ENCODE measurements at regions not wholly inside any gene's neighbourhood (a gene's known extent, or its start where the extent isn't known, plus 50 kb on each side); places are given as distances from the start of the nearest gene placed in this dataset.

DNA sequence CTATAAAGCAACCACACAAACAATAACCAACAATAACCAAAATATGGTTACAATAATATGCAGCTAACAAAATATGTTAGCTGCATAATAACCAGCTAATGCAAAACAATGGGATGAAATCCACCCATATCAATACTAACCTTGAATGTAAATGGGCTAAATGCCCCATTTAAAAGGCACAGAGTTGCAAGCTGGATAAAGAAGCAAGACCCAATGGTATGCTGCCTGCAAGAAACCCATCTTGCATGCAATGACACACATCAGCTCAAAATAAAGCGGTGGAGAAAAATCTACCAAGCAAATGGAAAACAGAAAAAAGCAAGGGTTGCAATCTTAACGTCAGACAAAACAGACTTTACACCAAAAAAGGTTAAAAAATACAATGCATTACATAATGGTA, 316.5 kb upstream of the NR5A2 start:
- Histone ChIP-seq H3K9me3 (ENCODE audit: insufficient read depth, low read depth, low read length) (peaks cover 16% of the 10 kb centered on the region; the same call in 1 of the 2 replicates), H3K4me1 (ENCODE audit: insufficient read depth, low read length) (no peaks in the 10 kb centered on the region), H3K27me3 (ENCODE audit: insufficient read depth, low read length) (no peaks in the 10 kb centered on the region), H3K9ac (ENCODE audit: low read depth, low read length) (no peak overlapping the region), H3K27ac (ENCODE audit: low read length) (no peak overlapping the region), H3K4me3 (ENCODE audit: low read length) (no peak overlapping the region), H3K36me3 (ENCODE audit: insufficient read depth, low read depth, low read length) (no peaks in the 10 kb centered on the region)

DNA sequence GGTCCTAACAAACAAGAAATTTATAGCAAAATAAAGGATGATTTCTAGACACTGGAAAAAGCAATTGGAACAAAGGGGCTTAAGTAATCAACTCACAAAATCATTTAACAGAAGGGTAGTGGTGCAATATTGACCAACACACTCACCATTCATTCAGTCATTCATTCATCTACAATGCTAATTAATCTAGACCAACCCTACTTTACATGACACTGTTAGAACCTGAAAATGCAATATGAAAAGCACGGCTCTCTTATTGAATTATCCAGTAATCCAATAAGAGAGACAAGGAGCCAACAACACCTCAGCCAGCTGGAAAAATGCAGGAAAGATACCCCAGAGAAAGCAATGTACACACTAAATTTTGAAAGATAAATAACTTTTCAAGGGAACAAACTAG, 310.8 kb upstream of the NR5A2 start:
- no peak overlapping the region for H3K27ac ChIP-seq (ENCODE audit: low read length)
- H3K4me1 ChIP-seq (ENCODE audit: insufficient read depth, low read length), result peaks cover 3% of the 10 kb centered on the region; the same call in 1 of the 2 replicates
- no peak overlapping the region for H3K9ac ChIP-seq (ENCODE audit: low read depth, low read length)
- no peaks in the 10 kb centered on the region for H3K36me3 ChIP-seq (ENCODE audit: insufficient read depth, low read depth, low read length)
- H3K9me3 ChIP-seq (ENCODE audit: insufficient read depth, low read depth, low read length), result peaks cover 6% of the 10 kb centered on the region; the same call in 1 of the 2 replicates
- H3K27me3 ChIP-seq (ENCODE audit: insufficient read depth, low read length), result no peaks in the 10 kb centered on the region
- no peak overlapping the region for H3K4me3 ChIP-seq (ENCODE audit: low read length)

DNA sequence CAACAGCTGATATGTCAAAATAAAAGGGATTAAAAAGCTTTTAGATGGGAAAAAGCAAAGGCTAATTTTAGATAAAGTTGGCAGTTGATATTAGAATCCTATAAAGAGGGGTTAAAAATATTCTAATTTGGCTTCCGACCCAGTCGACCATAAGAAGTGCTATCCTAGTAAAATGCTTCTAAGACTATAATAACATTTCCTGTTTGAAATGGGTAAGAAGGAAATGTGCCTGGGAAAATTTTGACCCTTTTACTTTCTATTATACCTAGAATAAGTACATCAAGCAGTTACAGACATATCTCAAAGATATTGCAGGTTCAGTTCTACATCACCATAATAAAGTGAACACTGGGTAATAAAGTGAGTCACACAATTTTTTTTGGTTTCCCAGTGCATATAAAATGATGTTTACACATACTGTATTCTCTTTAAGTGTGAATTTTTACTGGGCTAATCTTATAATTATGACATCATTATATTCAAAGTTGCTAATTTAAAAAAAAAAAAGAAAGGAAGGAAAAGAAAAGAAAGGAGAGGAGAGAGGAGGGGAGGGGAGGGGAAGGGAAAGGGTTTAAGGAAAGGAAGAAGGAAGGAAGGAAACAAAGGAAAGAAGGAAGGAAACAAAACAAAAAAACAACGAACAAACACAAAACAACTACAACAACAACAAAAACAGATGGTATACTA, 308.2 kb upstream of the NR5A2 start:
- Histone ChIP-seq H3K9ac (ENCODE audit: low read depth, low read length) (no peak overlapping the region), H3K36me3 (ENCODE audit: insufficient read depth, low read depth, low read length) (no peaks in the 10 kb centered on the region), H3K27me3 (ENCODE audit: insufficient read depth, low read length) (no peaks in the 10 kb centered on the region), H3K9me3 (ENCODE audit: insufficient read depth, low read depth, low read length) (no peaks in the 10 kb centered on the region), H3K4me3 (ENCODE audit: low read length) (no peak overlapping the region), H3K27ac (ENCODE audit: low read length) (no peak overlapping the region), H3K4me1 (ENCODE audit: insufficient read depth, low read length) (peaks cover 3% of the 10 kb centered on the region; the same call in 1 of the 2 replicates)

DNA sequence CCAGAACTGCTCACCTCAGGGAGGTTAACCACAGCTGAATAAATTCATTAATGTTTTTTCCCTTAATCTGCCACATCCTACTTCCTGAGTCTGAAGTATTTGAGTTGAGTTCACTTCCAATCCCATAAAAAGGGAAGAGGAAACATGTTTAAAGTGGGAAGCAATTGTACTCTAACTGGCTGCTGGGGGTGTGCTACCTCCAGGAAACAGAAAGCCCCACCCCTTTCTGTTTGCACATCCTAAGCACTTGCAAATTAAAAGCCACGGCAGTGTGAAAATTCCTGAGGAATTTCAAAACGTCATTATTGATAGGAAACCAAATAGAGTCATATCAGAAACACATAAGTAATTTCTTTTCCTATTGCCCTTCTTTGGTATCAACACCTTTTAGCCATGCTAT, 307.0 kb upstream of the NR5A2 start:
- no peaks in the 10 kb centered on the region for H3K9me3 ChIP-seq (ENCODE audit: insufficient read depth, low read depth, low read length)
- no peaks in the 10 kb centered on the region for H3K36me3 ChIP-seq (ENCODE audit: insufficient read depth, low read depth, low read length)
- H3K27ac ChIP-seq (ENCODE audit: low read length), result no peak overlapping the region
- H3K27me3 ChIP-seq (ENCODE audit: insufficient read depth, low read length), result no peaks in the 10 kb centered on the region
- peaks cover 3% of the 10 kb centered on the region; the same call in 1 of the 2 replicates for H3K4me1 ChIP-seq (ENCODE audit: insufficient read depth, low read length)
- H3K4me3 ChIP-seq (ENCODE audit: low read length), result no peak overlapping the region
- no peak overlapping the region for H3K9ac ChIP-seq (ENCODE audit: low read depth, low read length)

DNA sequence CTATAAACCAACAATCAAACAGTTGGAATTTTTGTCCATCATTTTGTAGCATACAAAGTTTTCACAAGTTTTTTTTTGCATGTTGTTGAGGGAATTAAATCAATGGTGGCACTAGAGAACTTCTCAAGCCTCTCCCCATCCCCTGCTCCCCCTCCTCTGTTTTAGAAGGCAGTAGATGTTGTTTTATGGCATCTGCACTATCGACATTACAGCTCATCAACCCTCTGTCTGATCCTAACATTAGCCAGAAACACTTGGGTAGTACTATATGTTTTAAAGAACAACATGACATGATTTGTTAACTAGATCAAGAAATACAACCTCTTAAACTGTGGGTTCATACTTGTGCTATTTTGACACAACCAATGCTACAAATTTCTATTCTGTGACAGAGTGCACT, 306.5 kb upstream of the NR5A2 start:
- Histone ChIP-seq H3K9ac (ENCODE audit: low read depth, low read length) (no peak overlapping the region), H3K9me3 (ENCODE audit: insufficient read depth, low read depth, low read length) (no peaks in the 10 kb centered on the region), H3K4me3 (ENCODE audit: low read length) (no peak overlapping the region), H3K27me3 (ENCODE audit: insufficient read depth, low read length) (no peaks in the 10 kb centered on the region), H3K36me3 (ENCODE audit: insufficient read depth, low read depth, low read length) (no peaks in the 10 kb centered on the region), H3K27ac (ENCODE audit: low read length) (no peak overlapping the region), H3K4me1 (ENCODE audit: insufficient read depth, low read length) (peaks cover 3% of the 10 kb centered on the region; the same call in 1 of the 2 replicates)

DNA sequence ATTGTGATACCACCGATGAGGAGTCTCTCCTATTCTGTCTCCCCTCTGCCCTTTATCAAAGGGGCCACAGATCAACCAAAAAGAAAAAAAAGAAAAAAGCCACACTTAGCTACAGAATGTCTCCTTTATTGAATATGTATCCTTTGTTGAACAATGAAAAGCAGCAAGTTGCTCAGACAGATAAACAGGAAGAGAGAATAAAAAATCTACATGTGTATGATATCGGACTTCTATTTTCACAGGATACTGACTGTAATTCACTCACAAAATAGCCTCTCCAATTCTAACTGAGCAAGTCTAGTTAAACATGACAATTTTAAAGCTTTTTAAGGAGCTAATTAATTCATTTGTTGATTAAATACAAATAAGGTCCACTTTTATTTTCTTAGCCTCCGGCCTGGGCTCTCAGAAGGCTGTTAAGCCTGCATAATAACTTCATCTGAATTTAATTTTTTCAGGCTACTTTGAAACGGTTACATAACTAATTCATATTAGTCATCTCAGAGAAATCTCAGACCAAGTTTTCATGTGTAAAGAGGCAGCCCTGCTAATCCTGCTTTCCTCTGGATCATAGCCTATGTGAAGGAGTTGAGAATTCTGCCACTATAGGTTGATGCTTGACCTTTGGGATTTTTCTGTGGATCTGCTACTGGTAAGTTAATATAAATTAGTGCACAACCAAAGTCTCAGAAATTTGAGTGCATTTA, 304.1 kb upstream of the NR5A2 start:
- Histone ChIP-seq H3K4me1 (ENCODE audit: insufficient read depth, low read length) (peaks cover 3% of the 10 kb centered on the region; the same call in 1 of the 2 replicates), H3K27ac (ENCODE audit: low read length) (no peak overlapping the region), H3K9ac (ENCODE audit: low read depth, low read length) (no peak overlapping the region), H3K27me3 (ENCODE audit: insufficient read depth, low read length) (no peaks in the 10 kb centered on the region), H3K9me3 (ENCODE audit: insufficient read depth, low read depth, low read length) (no peaks in the 10 kb centered on the region), H3K36me3 (ENCODE audit: insufficient read depth, low read depth, low read length) (no peaks in the 10 kb centered on the region), H3K4me3 (ENCODE audit: low read length) (no peak overlapping the region)

DNA sequence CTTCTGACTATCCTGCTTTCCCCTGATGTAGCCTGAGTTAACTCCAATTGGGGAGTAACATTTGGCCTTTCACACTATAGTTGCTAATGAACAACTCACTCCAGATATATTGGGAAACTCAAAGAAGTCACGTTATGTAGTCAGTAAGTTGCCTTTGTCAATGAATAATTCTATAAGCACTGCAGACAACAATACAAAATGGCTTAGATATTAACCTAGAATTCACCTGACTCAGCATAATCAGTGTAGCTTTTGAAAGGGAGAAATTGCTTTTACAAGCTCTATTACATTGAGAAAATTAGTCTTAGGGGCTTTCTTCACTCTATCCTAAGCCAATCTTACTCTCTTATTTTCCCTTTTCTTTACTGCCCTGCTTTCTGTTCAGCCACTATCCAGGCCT, 303.5 kb upstream of the NR5A2 start:
- Histone ChIP-seq H3K9ac (ENCODE audit: low read depth, low read length) (no peak overlapping the region), H3K27ac (ENCODE audit: low read length) (no peak overlapping the region), H3K36me3 (ENCODE audit: insufficient read depth, low read depth, low read length) (no peaks in the 10 kb centered on the region), H3K4me3 (ENCODE audit: low read length) (no peak overlapping the region), H3K27me3 (ENCODE audit: insufficient read depth, low read length) (no peaks in the 10 kb centered on the region), H3K4me1 (ENCODE audit: insufficient read depth, low read length) (peaks cover 3% of the 10 kb centered on the region; the same call in 1 of the 2 replicates), H3K9me3 (ENCODE audit: insufficient read depth, low read depth, low read length) (no peaks in the 10 kb centered on the region)

DNA sequence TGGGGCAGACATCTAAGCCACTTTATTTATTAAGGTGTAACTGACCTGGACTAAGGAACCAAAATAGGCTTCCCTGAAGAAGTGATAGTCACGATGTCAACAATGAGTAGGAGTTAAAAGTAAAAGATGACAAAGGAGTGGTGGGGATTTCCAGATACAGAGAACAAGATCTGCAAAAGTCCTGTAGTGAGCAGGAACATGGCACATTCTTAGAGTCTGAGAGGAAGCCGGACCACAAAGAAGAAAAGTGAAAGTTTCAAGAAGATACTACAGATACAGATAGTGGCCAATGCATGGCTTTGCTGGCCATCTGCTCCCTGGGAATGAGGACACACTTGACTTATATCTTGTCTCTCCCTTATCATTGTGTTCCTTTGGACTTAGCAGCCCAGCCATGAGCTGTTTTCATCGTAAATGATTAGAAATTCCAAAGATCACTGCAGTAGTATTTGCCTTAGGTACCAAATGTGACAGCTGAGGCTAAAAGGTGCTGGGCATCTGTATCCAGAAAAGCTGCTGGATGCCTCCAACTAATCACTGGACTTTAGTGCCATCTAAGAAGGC, 302.4 kb upstream of the NR5A2 start:
- H3K27me3 ChIP-seq (ENCODE audit: insufficient read depth, low read length), result no peaks in the 10 kb centered on the region

DNA sequence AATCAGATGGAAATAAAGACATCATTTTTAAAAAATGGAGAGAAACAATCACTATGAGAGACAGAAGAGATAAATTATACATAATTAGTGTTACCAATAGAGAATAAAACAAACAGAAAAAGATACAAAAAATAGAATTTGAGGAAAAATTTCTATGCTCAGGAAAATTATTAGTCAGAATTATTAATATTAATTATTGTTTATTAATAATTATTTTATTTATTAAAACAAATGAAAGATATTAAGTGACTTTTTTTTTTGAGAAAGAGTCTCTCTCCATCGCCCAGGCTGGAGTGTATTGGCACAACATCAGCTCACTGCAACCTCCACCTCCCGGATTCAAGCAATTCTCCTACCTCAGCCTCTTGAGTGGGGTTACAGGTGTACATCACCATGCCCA, 299.8 kb upstream of the NR5A2 start:
- no peaks in the 10 kb centered on the region for H3K27me3 ChIP-seq (ENCODE audit: insufficient read depth, low read length)
- no peak overlapping the region for H3K4me3 ChIP-seq (ENCODE audit: low read length)
- H3K9ac ChIP-seq (ENCODE audit: low read depth, low read length), result no peak overlapping the region
- H3K4me1 ChIP-seq (ENCODE audit: insufficient read depth, low read length), result no peaks in the 10 kb centered on the region
- H3K27ac ChIP-seq (ENCODE audit: low read length), result no peak overlapping the region
- no peaks in the 10 kb centered on the region for H3K36me3 ChIP-seq (ENCODE audit: insufficient read depth, low read depth, low read length)
- no peaks in the 10 kb centered on the region for H3K9me3 ChIP-seq (ENCODE audit: insufficient read depth, low read depth, low read length)

More for the DNA sequence above, 302.4 kb upstream of the NR5A2 start:
- Histone ChIP-seq H3K9me3 (ENCODE audit: insufficient read depth, low read depth, low read length) (no peaks in the 10 kb centered on the region), H3K27ac (ENCODE audit: low read length) (no peak overlapping the region), H3K36me3 (ENCODE audit: insufficient read depth, low read depth, low read length) (no peaks in the 10 kb centered on the region), H3K4me1 (ENCODE audit: insufficient read depth, low read length) (peaks cover 3% of the 10 kb centered on the region; the same call in 1 of the 2 replicates), H3K4me3 (ENCODE audit: low read length) (no peak overlapping the region), H3K9ac (ENCODE audit: low read depth, low read length) (no peak overlapping the region)

DNA sequence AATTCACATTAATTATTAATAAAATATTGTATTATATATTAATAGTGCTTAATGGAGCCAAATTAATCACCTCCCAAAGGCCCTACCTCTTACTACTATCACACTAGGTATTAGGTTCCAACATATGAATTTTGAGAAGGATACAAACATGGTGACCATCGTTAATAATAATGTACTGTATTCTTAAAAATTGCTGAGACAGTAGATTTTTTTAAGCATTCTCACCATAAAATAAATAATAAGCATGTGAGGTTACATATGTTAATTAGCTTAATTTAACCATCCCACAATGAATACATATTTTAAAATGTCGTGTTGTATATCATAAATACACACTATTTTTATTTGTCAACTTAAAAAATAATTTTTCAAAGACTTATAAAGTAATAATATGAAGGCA, 299.2 kb upstream of the NR5A2 start:
- Histone ChIP-seq H3K27me3 (ENCODE audit: insufficient read depth, low read length) (no peaks in the 10 kb centered on the region), H3K36me3 (ENCODE audit: insufficient read depth, low read depth, low read length) (no peaks in the 10 kb centered on the region), H3K27ac (ENCODE audit: low read length) (no peak overlapping the region), H3K9ac (ENCODE audit: low read depth, low read length) (no peak overlapping the region), H3K9me3 (ENCODE audit: insufficient read depth, low read depth, low read length) (no peaks in the 10 kb centered on the region), H3K4me1 (ENCODE audit: insufficient read depth, low read length) (no peaks in the 10 kb centered on the region), H3K4me3 (ENCODE audit: low read length) (no peak overlapping the region)

DNA sequence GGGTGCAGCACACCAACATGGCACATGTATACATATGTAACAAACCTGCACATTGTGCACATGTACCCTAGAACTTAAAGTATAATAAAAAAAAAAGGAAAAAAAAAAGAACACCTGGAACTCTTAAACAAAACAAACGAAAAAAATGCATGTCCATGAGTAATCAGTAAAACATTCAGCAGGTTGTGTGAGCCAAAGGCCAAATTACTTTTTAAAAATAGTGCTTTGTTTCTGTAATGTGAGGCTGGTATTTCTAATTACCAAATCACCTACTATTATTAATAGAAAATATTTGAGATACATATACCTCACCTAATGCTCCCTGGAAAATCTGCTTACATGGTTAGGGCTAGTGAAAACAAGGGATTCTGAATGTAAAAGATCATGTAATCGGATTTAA, 294.4 kb upstream of the NR5A2 start:
- Histone ChIP-seq H3K27ac (ENCODE audit: low read length) (no peak overlapping the region), H3K9ac (ENCODE audit: low read depth, low read length) (no peak overlapping the region), H3K27me3 (ENCODE audit: insufficient read depth, low read length) (no peaks in the 10 kb centered on the region), H3K4me1 (ENCODE audit: insufficient read depth, low read length) (no peaks in the 10 kb centered on the region; the same call in 1 of the 2 replicates), H3K36me3 (ENCODE audit: insufficient read depth, low read depth, low read length) (no peaks in the 10 kb centered on the region), H3K9me3 (ENCODE audit: insufficient read depth, low read depth, low read length) (no peaks in the 10 kb centered on the region), H3K4me3 (ENCODE audit: low read length) (no peak overlapping the region)

DNA sequence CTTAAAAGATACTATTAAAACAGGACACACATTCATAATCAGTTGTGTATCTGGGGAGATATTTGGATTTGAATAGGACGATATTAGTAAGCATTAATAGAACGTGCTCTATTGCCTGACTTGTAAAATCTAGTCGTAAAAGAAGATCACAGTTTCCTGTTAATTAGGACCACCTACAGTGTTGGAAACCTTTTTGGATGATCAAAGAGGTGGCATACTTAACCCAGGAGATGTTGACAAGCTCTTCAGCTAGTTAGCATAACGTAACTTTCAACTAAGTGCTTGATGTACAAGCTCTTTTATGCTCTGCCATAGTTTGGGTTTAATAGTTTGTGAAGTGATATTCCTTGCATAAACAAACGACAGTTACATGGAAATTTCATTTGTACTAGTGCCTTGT, 293.3 kb upstream of the NR5A2 start:
- no peak overlapping the region for H3K27ac ChIP-seq (ENCODE audit: low read length)
- H3K4me1 ChIP-seq (ENCODE audit: insufficient read depth, low read length), result no peaks in the 10 kb centered on the region; the same call in 1 of the 2 replicates
- H3K36me3 ChIP-seq (ENCODE audit: insufficient read depth, low read depth, low read length), result no peaks in the 10 kb centered on the region
- no peaks in the 10 kb centered on the region for H3K9me3 ChIP-seq (ENCODE audit: insufficient read depth, low read depth, low read length)
- H3K4me3 ChIP-seq (ENCODE audit: low read length), result no peak overlapping the region
- H3K9ac ChIP-seq (ENCODE audit: low read depth, low read length), result no peak overlapping the region
- no peaks in the 10 kb centered on the region for H3K27me3 ChIP-seq (ENCODE audit: insufficient read depth, low read length)

All from iPS-20b (cell line).